GM18907 (cell line): ENCODE measurements at regions not wholly inside any gene's neighbourhood (a gene's known extent, or its start where the extent isn't known, plus 50 kb on each side); places are given as distances from the start of the nearest gene placed in this dataset.
A peak's percentile ranks its signal among the peaks of the same experiment; 100 is the strongest.

ENCODE experiments used
- ATAC-seq: cut with Tn5 transposase; IDR thresholded peaks from one replicate; pipeline ENCODE4 v1.9.1; 2021; ENCODE audit warnings: mild to moderate bottlenecking, moderate library complexity; ENCODE audit not compliant: unreplicated experiment

- no peak for ATAC-seq
Measured at GRCh38 chr15:89421219-89421618, 75.2 kb downstream of the RHCG start.

GRCh38 chr15:89419370-89419984, 76.9 kb downstream of the RHCG start:
- ATAC-seq = no peak

GRCh38 chr15:89417206-89417725, 79.1 kb downstream of the RHCG start:
- no peak for ATAC-seq

- peak; percentile 84 for ATAC-seq
Measured at GRCh38 chr15:89416339-89417183, 79.8 kb downstream of the RHCG start.

GRCh38 chr15:89414571-89414970, 79.9 kb upstream of the POLG start:
- no peak for ATAC-seq

- ATAC-seq = no peak
Measured at GRCh38 chr15:89413877-89414276, 79.3 kb upstream of the POLG start.

- ATAC-seq = no peak
Measured at GRCh38 chr15:89412905-89413411, 78.3 kb upstream of the POLG start.

- ATAC-seq = no peak
Measured at GRCh38 chr15:89410039-89410435, 75.4 kb upstream of the POLG start.

GRCh38 chr15:89409184-89410038, 74.8 kb upstream of the POLG start:
- no peak for ATAC-seq

- no peak for ATAC-seq
Measured at GRCh38 chr15:89408372-89409183, 74.0 kb upstream of the POLG start.

GRCh38 chr15:89406940-89407607, 72.5 kb upstream of the POLG start:
- ATAC-seq = no peak

- ATAC-seq = no peak
Measured at GRCh38 chr15:89406218-89406939, 71.8 kb upstream of the POLG start.

GRCh38 chr15:89405494-89405893, 70.9 kb upstream of the POLG start:
- no peak for ATAC-seq

- no peak for ATAC-seq
Measured at GRCh38 chr15:89404023-89404422, 69.4 kb upstream of the POLG start.

- no peak for ATAC-seq
Measured at GRCh38 chr15:89402518-89402805, 67.8 kb upstream of the POLG start.

- no peak for ATAC-seq
Measured at GRCh38 chr15:89401631-89402517, 67.2 kb upstream of the POLG start.

GRCh38 chr15:89400782-89401545, 66.3 kb upstream of the POLG start:
- ATAC-seq = no peak
